Cardiac fibroblast (primary cell): ENCODE measurements at regions not wholly inside any gene's neighbourhood (a gene's known extent, or its start where the extent isn't known, plus 50 kb on each side); places are given as distances from the start of the nearest gene placed in this dataset.

Experiments
- DNase-seq, 2 donors: peaks; one replicate each; pipeline versions ENCODE4 v3.0.0 to v3.0.0-alpha.2; 2010; ENCODE audit warnings: low read depth in 2 of 2
- H3K4me3 ChIP-seq, 2 donors: replicated peaks in 1 of 2; 1 replicate in 1 of 2; 2 replicates in 1 of 2; pipeline ENCODE4 v1.5.1; 2011; ENCODE audit warnings: low read depth in 2 of 2, low read length in 2 of 2, mild to moderate bottlenecking in 2 of 2, moderate library complexity in 1 of 2
- CTCF ChIP-seq: IDR thresholded peaks from one replicate; pipeline ENCODE4 v1.5.1; 2011; ENCODE audit warnings: low read depth, mild to moderate bottlenecking, low read length, inconsistent platforms

- no peak for TF ChIP-seq CTCF
- no peak for DNase-seq
- H3K4me3 ChIP-seq = no peak overlapping the region
Observed at GRCh38 chr3:178155521-178155920, 380.7 kb upstream of the KCNMB2 start.

- DNase-seq = no peak
- no peak for TF ChIP-seq CTCF
- no peak overlapping the region for H3K4me3 ChIP-seq
Observed at GRCh38 chr3:178156301-178156700, 379.9 kb upstream of the KCNMB2 start.

- no peak overlapping the region for H3K4me3 ChIP-seq
- DNase-seq = peak in 1 of 2 donors; percentile 46
- no peak for TF ChIP-seq CTCF
Observed at GRCh38 chr3:178159691-178160220, 376.5 kb upstream of the KCNMB2 start.

GRCh38 chr3:178169421-178169820 is 366.8 kb upstream of the KCNMB2 start:
- DNase-seq = no peak
- no peak overlapping the region for H3K4me3 ChIP-seq
- no peak for TF ChIP-seq CTCF

- TF ChIP-seq CTCF = no peak
- peak; percentile 93 to 98 for DNase-seq
Observed at GRCh38 chr3:178170698-178171535, 365.3 kb upstream of the KCNMB2 start.

GRCh38 chr3:178172121-178172520 is 364.1 kb upstream of the KCNMB2 start:
- no peak for DNase-seq
- no peak for TF ChIP-seq CTCF
- no peak overlapping the region for H3K4me3 ChIP-seq

More at GRCh38 chr3:178170698-178171535, 365.3 kb upstream of the KCNMB2 start:
- no peak overlapping the region for H3K4me3 ChIP-seq
